Activated CD4-positive, alpha-beta T cell treated with anti-CD3 and anti-CD28 coated beads, Interleukin-2, amount 50 U/mL, for 1 hour (primary cell): ENCODE measurements at regions not wholly inside any gene's neighbourhood (a gene's known extent, or its start where the extent isn't known, plus 50 kb on each side); places are given as distances from the start of the nearest gene placed in this dataset.

Experiments
- DNase-seq: peaks from one replicate; pipeline ENCODE4 v3.0.0-alpha.2; 2020

DNA sequence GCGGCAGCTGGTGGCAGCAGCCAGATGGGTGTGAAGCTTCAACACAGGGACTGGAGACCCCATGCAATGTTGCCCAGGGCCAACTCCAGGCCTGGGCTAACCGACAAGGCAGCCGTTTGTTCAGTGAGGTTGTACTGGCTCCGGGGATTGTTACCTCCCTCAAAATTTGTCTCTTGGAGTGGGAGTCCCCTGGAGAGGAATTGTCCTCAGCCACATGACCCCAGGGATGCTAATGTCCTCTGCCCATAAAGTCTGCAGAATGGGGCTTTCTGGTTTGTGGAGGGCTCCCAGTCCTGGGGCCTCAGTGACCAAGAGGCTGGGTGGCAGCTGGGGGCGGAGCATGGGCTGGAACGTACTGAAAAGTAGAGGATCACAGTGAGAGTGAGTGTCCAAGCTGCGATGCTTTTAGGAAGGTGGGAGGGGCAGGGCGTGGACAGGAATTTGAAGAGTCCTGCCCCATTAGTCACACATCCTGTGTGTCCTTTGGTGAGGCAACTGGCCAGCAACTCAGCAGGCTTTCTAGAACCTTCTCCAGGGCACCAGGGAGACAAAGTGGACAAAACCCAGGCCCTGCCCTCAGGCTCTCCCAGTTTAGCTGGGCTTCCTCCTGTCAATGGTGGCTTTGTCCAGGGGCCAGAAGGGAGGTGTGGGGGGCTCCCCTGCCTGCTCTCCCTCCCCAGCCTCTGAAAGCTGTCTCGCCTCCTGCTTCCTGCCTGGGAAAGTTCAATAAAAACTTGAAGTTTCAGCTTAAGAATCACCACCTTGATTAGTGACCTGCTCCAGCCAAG is 114.0 kb downstream of the NSG2 start:
- DNase-seq: no peak

DNA sequence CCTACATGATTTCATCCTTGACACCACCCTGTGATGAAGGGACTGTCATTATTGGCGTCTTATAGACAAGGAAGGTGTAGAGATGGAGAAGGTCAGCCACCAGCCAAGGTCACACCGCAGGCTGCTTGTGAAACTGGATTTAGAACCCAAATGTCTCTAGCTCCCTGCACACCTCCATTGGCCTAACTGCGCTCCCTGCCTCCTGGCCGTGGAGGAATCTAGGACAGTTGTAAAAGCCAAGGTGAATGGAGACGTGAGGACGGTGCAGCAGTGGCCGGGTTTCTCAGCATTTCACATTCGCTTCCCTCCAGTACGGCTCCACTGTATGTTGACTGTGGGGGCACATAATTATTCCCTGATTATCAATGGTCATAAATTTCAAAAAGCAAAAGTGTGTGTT is 119.9 kb downstream of the NSG2 start:
- no peak for DNase-seq

DNA sequence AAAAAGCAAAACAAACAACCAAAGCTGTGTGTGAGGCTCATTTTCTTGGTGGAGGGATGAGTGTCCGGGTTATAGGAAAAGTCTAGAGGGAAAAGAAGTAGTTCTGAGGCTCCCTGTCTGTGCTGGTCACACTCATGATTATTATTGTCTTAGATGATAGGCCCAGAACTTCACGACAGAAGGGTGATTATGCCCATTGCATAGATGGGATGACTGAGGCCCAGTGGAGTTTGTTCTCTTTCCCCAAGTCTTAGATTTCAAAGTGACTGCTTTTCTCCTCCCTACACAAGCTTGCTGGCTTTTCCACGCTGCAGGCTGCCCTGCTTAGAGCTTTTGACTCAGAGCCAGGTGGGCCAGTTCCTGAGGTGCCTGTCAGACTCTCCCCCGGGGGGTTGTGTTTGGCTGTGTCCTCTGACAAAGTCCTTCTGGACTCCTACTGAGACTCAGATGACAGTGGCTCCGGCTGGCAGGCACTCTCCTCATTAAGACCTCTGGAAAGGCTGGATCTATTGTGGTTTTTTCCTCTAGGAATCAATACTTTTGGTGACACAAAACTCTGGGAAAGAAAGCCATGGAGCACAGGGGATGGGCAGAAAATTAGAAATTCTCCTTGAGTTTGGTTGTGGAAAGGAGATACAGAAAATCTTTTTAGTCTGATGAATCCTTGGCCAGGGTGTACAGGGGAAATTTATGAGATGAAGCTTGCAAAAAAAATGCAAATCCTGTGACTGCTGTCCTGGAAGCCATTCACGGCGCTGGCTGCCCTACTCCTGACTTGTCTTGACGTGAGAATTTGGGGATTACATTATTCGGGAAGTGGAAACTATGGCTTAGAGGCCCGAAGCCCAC is 120.9 kb downstream of the NSG2 start:
- no peak for DNase-seq

DNA sequence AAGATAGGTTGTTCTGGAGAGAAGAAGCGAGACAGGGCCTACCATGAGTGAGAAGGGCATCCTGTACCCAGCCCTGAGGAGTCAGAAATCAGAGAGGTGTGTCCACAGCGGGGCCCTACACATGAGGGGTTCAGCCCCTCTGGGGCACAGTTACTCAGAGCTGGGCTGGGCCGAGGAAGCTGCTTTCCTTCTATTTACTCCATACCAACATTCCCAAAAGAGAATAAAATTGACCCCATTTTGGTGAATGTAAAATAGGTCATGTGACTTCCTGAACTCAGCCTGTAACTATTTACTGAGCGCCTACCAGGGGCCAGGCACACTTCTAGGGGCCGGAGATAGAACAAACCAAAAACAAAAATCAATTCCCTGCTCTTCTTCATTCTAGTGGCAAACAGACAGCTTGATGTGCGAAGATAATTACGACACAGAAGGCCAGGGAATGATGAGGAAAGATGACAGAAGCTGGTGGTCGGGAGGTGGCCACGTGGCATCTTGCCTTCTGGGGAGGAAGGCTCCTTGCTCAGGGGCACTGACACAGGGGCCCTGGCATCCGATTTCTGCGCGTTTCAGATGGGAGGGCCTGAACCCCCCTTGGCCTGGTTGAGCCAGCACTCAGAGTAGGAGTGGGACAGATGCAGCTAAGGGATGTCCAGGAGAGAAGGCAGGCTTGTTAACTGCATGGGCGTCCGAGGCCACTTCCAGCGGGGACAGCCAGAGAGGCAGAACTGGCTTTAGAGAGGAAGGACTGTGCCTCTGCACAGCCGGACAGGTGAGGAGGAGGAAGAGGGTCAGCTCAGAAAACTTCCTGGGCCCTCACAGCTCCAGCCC is 121.8 kb downstream of the NSG2 start:
- DNase-seq: no peak

DNA sequence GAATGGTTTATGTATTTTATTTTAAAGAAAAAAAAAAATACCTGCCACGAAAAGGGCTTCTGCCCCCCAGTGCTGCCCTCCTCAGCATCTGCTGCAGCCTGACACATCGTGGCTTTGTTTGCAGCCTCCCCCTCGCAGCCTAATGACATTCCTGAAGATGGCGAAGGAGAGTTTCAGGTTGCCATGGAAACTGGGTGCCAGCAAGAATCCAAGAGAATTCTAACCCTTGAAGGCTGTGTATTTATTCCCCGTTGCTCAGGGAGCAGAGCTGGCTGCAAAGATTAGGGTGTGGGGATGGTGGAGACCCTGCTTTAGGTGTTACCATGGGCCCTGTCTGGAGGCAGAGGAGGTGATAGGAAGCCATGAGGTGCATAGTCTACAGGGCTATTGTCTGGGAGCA is 126.6 kb downstream of the NSG2 start:
- no peak for DNase-seq

DNA sequence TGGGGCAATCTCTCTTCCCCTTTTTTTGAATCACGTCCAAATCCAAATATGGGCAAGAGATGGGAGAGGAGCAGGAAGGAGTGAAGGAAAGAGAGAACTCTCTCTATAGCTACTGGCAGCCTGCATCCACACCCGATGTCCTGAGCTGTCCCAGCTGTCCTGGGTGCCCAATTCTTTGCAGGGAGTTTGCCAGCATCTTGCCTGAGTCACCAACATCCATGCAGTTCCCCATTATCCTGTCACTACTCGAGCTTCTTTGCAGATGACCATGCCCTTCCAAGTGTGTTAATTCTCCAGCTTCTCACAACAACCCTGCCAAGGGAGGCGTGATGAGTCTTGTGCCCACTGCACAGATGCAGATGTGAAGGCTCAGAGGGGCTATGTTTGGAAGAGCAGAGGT is 127.1 kb downstream of the NSG2 start:
- no peak for DNase-seq

DNA sequence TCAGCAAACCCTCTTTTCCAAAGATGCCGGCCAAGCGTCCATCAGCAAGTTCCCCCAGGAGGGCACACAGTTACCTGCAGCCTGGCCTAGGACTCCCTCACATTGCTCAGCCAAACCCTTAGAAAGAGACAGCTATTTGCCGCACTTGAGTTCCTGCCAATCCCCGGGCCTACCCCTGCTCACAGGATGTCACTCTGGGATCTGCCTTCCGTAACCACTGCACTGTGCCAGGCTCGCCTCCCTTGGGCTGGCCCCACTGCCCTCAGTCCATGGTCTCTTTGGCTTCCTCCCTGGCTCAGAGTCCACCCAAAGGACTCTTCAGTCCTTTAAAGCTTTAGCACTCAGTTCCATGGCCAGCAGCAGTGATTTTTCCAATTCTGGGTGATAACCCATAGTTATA is 128.3 kb downstream of the NSG2 start:
- no peak for DNase-seq

DNA sequence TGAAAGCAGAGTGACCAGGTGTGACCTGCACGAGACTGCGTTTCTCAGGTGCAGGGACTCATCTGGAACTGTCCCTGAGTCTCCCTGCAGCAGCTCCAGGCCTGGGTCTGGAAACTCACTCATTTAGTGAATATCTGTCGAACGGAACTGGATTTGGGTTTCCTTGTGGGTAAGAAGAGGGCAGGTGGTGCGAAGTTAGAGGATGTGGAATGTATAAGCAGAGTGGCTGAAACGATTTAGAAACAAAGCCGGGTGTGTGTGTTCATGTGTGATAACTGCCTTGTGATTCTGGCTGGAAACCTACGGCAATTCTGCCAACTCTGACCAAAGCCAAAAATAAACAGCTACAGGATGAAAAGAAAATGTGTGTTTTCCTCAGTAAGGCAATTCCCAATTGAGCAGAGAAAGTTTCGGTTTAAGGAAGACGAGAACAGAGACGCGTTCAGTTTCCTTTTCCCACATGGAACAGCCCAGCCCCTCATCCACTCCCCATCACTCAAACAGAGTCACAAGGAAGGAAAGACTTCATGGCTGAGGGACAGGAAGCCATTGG is 130.3 kb downstream of the NSG2 start:
- DNase-seq: no peak

DNA sequence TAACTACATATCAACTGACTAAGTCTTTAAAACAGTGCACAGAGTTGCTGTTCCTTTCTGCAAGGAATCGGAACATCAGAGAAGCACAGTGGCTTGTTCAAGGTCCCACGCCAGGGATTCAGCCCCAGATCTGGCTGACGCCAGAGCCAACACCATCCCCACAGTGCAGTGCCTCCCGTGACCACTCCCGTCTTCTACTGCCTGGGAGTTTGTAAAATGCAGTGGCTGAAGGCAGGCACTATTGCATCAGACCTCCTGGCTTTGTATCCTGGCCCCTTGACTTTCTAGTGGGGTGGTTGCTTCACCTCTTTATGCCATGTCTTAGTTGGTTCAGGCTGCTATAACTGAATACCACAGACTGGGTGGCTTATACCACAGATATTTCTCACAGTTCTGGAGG is 131.0 kb downstream of the NSG2 start:
- DNase-seq: no peak

DNA sequence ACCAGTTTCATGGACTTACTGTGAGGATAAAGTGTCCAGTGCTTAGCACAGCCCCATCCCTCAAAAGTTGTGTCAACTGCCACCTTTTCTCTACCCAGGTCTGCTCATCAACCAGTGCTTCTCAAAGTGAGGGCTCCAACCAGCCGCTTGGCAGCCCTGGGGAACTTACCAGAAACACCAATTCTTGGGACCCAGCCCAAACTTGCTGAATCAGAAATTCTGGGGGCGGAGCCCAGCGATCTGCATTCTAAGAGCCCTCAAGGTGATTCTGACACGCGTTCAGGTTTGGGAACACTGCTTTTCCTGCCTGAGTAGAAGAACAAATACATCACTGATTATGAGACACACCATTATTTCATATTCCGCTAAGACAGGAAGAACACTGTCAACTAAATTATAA is 132.0 kb downstream of the NSG2 start:
- no peak for DNase-seq

DNA sequence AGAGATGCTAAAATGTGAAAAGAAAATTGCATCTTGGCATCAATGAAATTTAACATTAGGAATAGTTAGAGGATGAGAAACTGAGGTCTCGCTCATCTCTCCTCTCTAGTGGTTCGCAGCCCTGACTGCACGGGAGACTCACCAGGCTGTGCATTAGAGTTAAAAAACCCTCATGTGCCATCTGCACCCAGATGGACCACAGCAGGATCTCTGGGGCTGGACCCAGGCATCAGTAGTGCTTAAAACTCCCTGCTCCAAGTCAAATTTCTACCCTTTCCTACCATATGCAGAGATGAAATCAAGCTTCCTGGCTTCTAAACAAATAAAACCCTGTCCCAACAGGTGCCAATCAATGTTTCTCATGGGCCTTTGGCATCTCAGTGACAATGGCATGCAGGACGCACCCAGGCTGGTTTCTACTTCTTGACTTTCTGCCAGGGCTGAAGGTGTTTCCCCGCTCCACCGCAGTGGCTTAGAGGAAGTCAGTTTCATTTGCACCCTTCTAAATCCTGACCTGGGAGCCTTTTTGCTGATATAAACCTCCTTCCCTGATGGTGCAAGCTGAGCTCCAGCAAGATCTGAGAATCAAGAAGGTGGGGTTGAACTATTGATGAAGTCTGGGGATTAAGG is 132.6 kb downstream of the NSG2 start:
- DNase-seq: no peak

DNA sequence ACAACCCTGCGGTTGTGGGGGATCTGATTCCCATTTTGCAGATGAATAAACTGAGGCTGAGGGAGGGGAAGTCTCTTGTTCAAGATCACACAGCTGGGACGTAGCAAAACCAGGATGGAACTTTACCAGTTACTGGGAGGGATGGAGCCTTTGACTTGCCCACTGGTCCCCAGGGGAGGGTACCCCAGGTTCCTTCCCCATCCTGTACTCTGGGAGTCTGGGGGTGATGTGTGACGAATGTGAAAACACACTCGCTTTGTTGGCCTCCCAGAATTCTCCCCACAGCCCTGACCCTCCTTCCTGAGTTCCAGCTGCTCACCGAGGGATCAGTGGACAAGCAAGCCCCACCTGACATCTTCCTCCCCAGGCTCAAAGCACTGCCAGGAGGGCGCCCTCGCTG is 135.1 kb downstream of the NSG2 start:
- no peak for DNase-seq

DNA sequence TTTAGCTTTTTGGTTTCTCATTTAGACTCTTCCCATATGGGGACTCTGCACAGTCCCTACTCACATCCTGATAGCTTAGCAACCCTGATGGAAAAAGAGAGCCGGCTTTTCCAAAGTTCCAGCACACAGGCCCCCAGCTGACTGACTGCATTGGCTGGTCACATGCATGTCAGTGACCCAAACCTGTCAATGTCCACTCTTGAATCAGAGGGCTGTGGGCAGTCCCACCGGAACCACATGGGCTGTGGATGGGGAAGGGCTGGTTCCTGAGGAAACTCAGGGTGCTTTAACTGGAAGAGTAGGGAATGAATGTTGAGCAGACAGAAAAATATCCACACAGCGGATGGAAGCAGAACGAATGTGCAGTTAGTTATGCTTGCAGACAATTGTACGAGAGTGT is 136.6 kb downstream of the NSG2 start:
- DNase-seq: no peak

DNA sequence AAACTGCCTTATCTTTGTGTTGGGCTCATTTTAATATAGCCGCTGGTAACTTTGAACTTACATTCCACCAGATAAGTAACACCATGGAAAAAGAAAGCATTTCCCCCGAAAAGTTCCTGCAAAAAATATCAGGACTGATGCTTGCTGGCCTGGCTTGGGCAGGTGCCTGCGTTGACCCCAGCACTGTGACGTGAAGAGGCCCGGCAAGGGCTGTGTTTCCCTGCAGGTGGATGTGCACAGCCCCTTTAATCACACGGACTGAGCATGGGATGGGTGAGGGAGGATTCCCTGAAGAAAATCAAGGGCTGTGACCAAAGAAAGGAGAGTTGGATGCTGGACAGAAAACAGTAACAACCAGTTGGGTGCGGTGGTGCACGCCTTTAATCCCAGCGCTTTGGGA is 138.2 kb downstream of the NSG2 start:
- no peak for DNase-seq

DNA sequence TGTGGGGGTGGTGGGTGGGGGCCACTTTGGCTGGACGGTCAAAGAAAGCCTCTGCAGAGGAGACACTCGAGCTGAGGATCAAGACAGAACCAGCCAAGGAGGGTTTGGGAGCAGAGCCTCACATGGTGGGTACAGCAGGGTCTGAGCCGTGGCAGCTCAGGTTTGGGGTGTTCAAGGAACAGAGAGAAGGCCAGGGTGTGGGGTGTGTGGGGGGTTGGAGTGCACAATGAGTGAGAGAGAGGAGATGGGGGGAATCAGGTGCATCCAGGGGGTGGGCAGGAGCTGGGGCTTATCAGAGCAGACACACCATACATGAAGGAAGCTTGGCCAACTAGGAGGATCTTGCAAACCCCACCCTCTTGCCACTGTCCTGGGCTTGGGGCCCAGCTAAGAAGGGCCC is 140.0 kb downstream of the NSG2 start:
- DNase-seq: no peak

DNA sequence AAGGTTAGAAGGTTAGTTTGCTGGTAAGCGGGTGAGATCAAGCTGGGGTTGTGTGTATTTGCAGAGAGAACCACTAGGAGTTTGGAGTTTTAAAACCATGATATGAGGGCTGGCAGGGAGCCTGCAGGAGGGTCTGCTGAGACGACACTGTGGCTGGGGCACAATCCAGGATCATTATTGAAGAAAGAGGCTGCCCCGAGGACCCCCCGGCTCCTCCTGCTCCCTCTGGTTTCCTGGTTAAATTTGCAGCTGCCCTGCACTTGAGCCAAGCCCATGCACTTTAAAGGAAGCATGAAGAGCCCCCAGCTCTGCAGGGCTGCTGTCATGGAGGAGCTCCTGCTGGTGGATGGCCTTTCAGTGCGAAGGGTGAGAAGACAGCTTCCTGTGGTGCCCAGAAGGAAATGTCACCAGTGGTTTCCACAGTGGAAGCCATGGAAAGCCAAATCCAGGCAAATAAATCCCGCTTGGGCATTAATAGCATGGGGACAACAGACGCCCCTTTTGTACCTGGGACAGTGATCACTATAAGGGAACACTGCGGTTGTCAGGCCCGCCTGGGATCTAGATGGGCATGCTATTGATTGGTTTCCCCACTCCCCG is 140.7 kb downstream of the NSG2 start:
- DNase-seq: no peak

DNA sequence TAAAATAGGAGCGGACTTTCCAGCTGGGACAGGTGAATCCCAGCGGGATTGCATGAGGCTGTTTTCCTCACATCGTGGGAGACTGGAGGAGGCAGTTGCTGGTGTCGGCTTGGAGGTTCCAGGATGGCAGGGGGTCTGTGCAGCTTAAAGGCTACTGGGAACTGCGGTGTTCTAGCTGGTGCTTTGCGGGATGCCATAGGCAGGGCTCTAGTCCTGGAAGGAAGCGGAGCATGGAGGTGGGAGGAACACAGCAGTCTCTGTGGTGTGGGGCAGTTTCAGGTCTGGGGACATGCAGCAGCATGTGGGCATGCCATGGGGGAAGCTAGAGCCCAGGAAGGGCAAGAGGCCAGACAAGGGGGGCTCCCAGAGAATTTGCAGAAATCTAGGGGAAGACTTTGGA is 141.5 kb downstream of the NSG2 start:
- DNase-seq: no peak

DNA sequence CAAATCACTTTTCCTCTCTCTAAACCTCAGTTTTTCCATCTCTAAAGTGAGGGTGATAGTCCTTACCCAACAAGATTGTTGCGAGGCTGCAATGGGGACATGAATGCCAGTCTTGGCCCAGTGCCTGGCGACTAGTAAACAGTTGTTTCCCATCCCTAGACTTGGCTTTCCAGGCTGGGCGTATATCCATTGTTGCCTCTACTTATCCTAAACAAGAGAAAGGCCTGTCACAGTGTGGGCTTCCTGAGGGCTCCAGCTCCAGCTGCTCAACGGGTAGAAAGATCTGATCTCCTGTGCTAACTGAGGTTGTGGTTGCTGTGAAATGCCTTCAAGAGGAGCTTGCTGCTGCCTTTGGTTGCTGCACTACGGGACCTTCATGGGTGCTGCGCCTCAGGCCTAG is 142.0 kb downstream of the NSG2 start:
- DNase-seq: no peak

DNA sequence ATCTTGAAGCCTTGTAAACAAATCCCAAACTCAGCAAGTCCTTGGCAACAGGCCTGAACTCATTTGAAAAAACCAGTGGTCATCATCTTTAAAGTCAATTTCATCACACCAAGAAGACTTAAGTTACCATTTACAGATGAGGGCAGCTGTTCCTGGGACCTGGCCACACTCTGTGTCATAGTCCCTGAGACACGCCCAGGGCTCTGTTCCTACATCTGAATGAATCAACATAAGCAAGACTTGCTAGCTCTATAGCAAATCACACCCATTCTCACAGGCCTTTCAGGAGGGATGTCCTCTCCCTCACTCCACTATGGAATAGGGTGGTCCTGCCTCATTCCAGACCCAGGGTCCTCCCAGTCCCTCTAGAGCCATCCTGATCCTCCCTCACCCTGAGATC is 142.8 kb downstream of the NSG2 start:
- no peak for DNase-seq

DNA sequence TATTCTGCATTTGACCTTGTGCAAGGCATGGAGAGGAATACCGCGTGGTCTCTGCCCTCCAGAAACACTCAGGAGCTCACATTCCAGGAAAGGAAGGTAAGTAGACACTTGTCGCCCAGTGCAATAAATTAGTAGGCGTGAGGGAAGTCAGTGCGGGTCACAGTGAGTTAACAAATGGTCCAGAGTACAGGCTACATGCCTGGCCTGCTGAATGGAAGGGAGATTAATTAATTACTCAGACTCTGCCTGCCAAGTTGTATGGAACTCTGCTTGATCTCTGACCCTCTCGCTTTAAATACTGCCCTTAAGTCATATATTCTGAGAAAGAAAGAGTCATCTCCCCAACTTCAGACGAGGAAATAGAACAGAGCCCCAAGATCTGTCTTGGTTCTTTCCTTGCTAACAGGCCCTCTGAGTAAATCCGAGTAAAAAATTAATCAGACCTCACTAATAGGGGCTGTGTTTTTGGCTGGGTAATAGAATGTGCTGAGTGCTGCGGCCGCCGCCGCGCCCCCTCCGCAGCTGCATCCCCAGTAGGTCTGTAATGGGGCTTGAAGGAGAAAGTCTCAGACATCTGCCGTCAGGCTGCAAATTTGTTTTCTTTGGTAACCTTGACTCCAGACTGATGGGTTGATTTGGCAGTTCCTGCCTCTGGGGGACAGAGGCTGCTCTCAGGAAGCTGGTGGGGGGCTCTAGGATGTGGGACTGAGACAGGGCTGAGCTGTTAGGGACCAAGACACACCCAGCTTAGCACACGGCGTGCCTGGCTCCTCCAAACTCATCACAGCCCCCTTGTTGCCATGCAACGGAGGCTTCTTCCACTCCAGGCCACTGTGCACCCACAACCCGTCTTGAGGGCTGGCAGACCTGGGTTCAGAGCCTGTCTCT is 144.4 kb downstream of the NSG2 start:
- no peak for DNase-seq

DNA sequence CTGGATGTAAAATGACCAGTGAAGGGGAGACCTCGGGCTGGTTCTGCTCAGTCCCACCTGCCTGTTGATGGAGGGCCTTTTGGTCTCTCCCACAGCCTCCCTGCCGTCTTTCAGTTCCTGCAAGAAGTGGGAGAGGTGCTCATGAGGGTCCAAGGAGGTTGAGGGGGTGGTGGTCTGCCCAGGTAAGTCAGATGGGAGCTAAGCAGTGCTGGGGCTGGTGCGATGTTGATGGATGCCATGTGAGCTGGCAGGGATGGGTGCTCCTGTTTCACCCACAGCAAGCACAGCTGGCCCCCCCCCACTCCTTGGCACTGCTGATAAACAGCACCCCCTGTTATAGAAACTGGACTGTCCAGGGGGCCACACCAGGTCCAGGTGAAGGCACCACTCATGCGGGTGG is 145.6 kb downstream of the NSG2 start:
- no peak for DNase-seq
